ENCODE measurements at regions not wholly inside any gene's neighbourhood (a gene's known extent, or its start where the extent isn't known, plus 50 kb on each side); places are given as distances from the start of the nearest gene placed in this dataset.

- TF ChIP-seq PATZ1 (CRISPR knock-in tag; IDR thresholded peaks at IDR 0.05; ENCODE audit: borderline replicate concordance): no peak
- peak in 1 of 2 experiments; percentile 46; a peak in 2 of 4 replicates for TF ChIP-seq FOXA3 (CRISPR knock-in tag; conservative IDR thresholded peaks at IDR 0.05 in 1 of 2, IDR thresholded peaks at IDR 0.05 in 1 of 2)
- TF ChIP-seq ZNF668 (CRISPR knock-in tag; IDR thresholded peaks at IDR 0.05): no peak
- no peak for TF ChIP-seq ETV1 (tag; conservative IDR thresholded peaks at IDR 0.05; ENCODE audit: low read depth)
- peak in 1 of 2 experiments; percentile 47; a peak in 1 of 3 replicates for TF ChIP-seq CBX3 (IDR thresholded peaks at IDR 0.05; ENCODE audit: borderline replicate concordance in 1 of 2, low read length in 2 of 2)
- TF ChIP-seq PRMT5 (CRISPR knock-in tag; IDR thresholded peaks at IDR 0.05): no peak
- no peak for TF ChIP-seq TRIM24 (IDR thresholded peaks at IDR 0.05)
- no peak for TF ChIP-seq ZNF134 (CRISPR knock-in tag; conservative IDR thresholded peaks at IDR 0.05)
- no peak for TF ChIP-seq C11orf30 (IDR thresholded peaks at IDR 0.05; ENCODE audit: low read depth)
- TF ChIP-seq MCM5 (IDR thresholded peaks at IDR 0.05; ENCODE audit: low read depth): no peak
- TF ChIP-seq JUND (IDR thresholded peaks at IDR 0.05; ENCODE audit: borderline replicate concordance, low read depth, low read length): no peak
- no peak for TF ChIP-seq JUND (tag; IDR thresholded peaks at IDR 0.05; ENCODE audit: borderline replicate concordance, low read depth, low read length)
Observed at GRCh38 chr10:30518907-30519306, 84.9 kb downstream of the MAP3K8 start (continued).

Data from K562 (cell line).